Neural cell (in vitro differentiated cells): ENCODE measurements at regions not wholly inside any gene's neighbourhood (a gene's known extent, or its start where the extent isn't known, plus 50 kb on each side); places are given as distances from the start of the nearest gene placed in this dataset.

ENCODE experiments used
- H2AFZ ChIP-seq: fragments of 200-600, 300-800 bp; sonication (generic), shearing (Covaris generic); 2 replicates; pipeline ENCODE4 v1.6.0; 2014; ENCODE audit warnings: low read depth, mild to moderate bottlenecking, antibody characterized with exemption, low read length, moderate library complexity
- H3F3A ChIP-seq: fragments of 200-600 bp; shearing (Covaris generic); 2 replicates; pipeline ENCODE4 v1.6.1; 2016; ENCODE audit warnings: mild to moderate bottlenecking, moderate library complexity, mixed read lengths, antibody characterized with exemption, low read length; ENCODE audit not compliant: insufficient read depth, poor library complexity, severe bottlenecking
- H3K27ac ChIP-seq: fragments of 200-600, 300-800 bp; sonication (generic), shearing (Covaris generic); 2 replicates; pipeline ENCODE4 v1.5.1; 2014; ENCODE audit warnings: mild to moderate bottlenecking, low read length, moderate library complexity
- H3K27me3 ChIP-seq: fragments of 300-800, 200-600 bp; sonication (generic), shearing (Covaris generic); 2 replicates; pipeline ENCODE4 v1.6.0; 2014; ENCODE audit warnings: mild to moderate bottlenecking, low read depth, low read length, moderate library complexity; ENCODE audit not compliant: insufficient read depth
- H3K36me3 ChIP-seq: fragments of 300-800, 200-600 bp; sonication (generic), shearing (Covaris generic); 2 replicates; pipeline ENCODE4 v1.5.1; 2014; ENCODE audit warnings: mild to moderate bottlenecking, antibody characterized with exemption, low read length, moderate library complexity; ENCODE audit not compliant: insufficient read depth
- H3K4me2 ChIP-seq: fragments of 300-800, 200-600 bp; sonication (generic), shearing (Covaris generic); 2 replicates; pipeline ENCODE4 v1.6.0; 2014; ENCODE audit warnings: mild to moderate bottlenecking, low read length
- H3K4me3 ChIP-seq: fragments of 300-800, 200-600 bp; sonication (generic), shearing (Covaris generic); 2 replicates; pipeline ENCODE4 v1.5.1; 2014; ENCODE audit warnings: mild to moderate bottlenecking, low read length, moderate library complexity
- H3K79me2 ChIP-seq: fragments of 200-600 bp; shearing (Covaris generic); replicated peaks from 2 replicates; pipeline ENCODE4 v1.6.0; 2014; ENCODE audit warnings: mild to moderate bottlenecking, low read length, moderate library complexity; ENCODE audit not compliant: insufficient read depth
- H3K9ac ChIP-seq: fragments of 300-800, 200-600 bp; sonication (generic), shearing (Covaris generic); 2 replicates; pipeline ENCODE4 v1.6.1; 2016; ENCODE audit warnings: mild to moderate bottlenecking, low read length, mixed read lengths
- H3K9me2 ChIP-seq: fragments of 200-600 bp; shearing (Covaris generic); 2 replicates; pipeline ENCODE4 v1.6.1; 2016; ENCODE audit warnings: mild to moderate bottlenecking, low read length, mixed read lengths; ENCODE audit not compliant: insufficient read depth
- H3K9me3 ChIP-seq: fragments of 200-600, 300-800 bp; sonication (generic), shearing (Covaris generic); 2 replicates; pipeline ENCODE4 v1.6.1; 2016; ENCODE audit warnings: mild to moderate bottlenecking, mixed run types, low read length, moderate library complexity, mixed read lengths
- H4K20me1 ChIP-seq: fragments of 200-600 bp; shearing (Covaris generic); 2 replicates; pipeline ENCODE4 v1.6.1; 2016; ENCODE audit warnings: mild to moderate bottlenecking, mixed run types; ENCODE audit not compliant: insufficient read depth
- EP300 ChIP-seq: fragments of 450-650 bp; conservative IDR thresholded peaks from 2 replicates; pipeline ENCODE4 v1.6.1; 2014; ENCODE audit warnings: antibody characterized with exemption, mild to moderate bottlenecking, moderate library complexity; ENCODE audit not compliant: poor library complexity, severe bottlenecking
- EZH2 ChIP-seq: fragments of 200-600, 300-800 bp; shearing (Covaris generic), sonication (generic); IDR thresholded peaks from 2 replicates; pipeline ENCODE4 v1.6.1; 2014; ENCODE audit warnings: antibody characterized with exemption, low read length, borderline replicate concordance, mild to moderate bottlenecking; ENCODE audit not compliant: insufficient read depth, poor library complexity, severe bottlenecking
- MXI1 ChIP-seq: fragments of 450-650 bp; conservative IDR thresholded peaks from 2 replicates; pipeline ENCODE4 v1.6.1; 2014; ENCODE audit warnings: antibody characterized with exemption, mild to moderate bottlenecking; ENCODE audit not compliant: poor library complexity, severe bottlenecking
- POLR2AphosphoS5 ChIP-seq: IDR thresholded peaks from 2 replicates; pipeline ENCODE4 v1.6.1; 2012
- RAD21 ChIP-seq: fragments of 450-650 bp; conservative IDR thresholded peaks from 2 replicates; pipeline ENCODE4 v1.6.1; 2014; ENCODE audit warnings: antibody characterized with exemption, mild to moderate bottlenecking, moderate library complexity
- SMC3 ChIP-seq: fragments of 450-650 bp; conservative IDR thresholded peaks from 2 replicates; pipeline ENCODE4 v1.6.1; 2014; ENCODE audit warnings: antibody characterized with exemption, mild to moderate bottlenecking, moderate library complexity; ENCODE audit not compliant: poor library complexity
- TAF1 ChIP-seq: IDR thresholded peaks from 2 replicates; pipeline ENCODE4 v1.6.1; 2012; ENCODE audit warnings: low read depth
- TF ChIP-seq, protein P1 (sequence below): IDR thresholded peaks from 2 replicates; pipeline ENCODE4 v1.6.1; 2012; ENCODE audit warnings: borderline replicate concordance
- TF ChIP-seq, protein P2 (sequence below): fragments of 450-650 bp; IDR thresholded peaks from 2 replicates; pipeline ENCODE4 v1.5.1; 2014; ENCODE audit warnings: antibody characterized with exemption, mild to moderate bottlenecking, moderate library complexity; ENCODE audit not compliant: poor library complexity, severe bottlenecking

DNA sequence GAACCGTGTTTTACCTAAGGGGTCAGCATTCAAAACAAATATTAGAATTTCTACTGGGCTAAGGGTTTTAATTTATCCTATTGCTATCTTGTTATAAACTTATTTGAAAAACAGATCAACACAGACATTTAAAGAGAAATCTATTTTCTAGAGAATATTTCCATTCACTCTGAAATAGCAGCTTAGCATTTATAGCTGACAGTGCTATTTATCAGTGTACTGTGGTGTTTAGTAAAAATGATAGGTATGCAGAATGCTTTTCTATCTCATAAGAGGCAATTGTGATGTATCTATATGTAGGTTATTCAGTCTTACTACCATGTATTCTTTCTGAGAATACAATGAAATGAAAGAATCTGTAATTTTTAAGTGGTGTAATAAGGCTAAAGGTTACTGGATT lies 1077.4 kb downstream of the REEP3 start:
- Histone ChIP-seq H3K9me2 (no peaks in the 10 kb centered on the region), H3K27ac (no peak overlapping the region), H3K36me3 (no peaks in the 10 kb centered on the region), H3K4me3 (no peak overlapping the region), H4K20me1 (no peaks in the 10 kb centered on the region), H3K27me3 (no peaks in the 10 kb centered on the region), H3K4me2 (no peak overlapping the region), H2AFZ (no peak overlapping the region), H3F3A (no peaks in the 10 kb centered on the region), H3K9ac (no peak overlapping the region), H3K79me2 (no peaks in the 10 kb centered on the region), H3K9me3 (no peaks in the 10 kb centered on the region)
- TF ChIP-seq EP300 (no peak), POLR2AphosphoS5 (no peak), RAD21 (no peak), SMC3 (no peak), TAF1 (no peak), EZH2 (no peak), MXI1 (no peak)
- TF ChIP-seq, protein P1, sequence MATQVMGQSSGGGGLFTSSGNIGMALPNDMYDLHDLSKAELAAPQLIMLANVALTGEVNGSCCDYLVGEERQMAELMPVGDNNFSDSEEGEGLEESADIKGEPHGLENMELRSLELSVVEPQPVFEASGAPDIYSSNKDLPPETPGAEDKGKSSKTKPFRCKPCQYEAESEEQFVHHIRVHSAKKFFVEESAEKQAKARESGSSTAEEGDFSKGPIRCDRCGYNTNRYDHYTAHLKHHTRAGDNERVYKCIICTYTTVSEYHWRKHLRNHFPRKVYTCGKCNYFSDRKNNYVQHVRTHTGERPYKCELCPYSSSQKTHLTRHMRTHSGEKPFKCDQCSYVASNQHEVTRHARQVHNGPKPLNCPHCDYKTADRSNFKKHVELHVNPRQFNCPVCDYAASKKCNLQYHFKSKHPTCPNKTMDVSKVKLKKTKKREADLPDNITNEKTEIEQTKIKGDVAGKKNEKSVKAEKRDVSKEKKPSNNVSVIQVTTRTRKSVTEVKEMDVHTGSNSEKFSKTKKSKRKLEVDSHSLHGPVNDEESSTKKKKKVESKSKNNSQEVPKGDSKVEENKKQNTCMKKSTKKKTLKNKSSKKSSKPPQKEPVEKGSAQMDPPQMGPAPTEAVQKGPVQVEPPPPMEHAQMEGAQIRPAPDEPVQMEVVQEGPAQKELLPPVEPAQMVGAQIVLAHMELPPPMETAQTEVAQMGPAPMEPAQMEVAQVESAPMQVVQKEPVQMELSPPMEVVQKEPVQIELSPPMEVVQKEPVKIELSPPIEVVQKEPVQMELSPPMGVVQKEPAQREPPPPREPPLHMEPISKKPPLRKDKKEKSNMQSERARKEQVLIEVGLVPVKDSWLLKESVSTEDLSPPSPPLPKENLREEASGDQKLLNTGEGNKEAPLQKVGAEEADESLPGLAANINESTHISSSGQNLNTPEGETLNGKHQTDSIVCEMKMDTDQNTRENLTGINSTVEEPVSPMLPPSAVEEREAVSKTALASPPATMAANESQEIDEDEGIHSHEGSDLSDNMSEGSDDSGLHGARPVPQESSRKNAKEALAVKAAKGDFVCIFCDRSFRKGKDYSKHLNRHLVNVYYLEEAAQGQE = no peak
- TF ChIP-seq, protein P2, sequence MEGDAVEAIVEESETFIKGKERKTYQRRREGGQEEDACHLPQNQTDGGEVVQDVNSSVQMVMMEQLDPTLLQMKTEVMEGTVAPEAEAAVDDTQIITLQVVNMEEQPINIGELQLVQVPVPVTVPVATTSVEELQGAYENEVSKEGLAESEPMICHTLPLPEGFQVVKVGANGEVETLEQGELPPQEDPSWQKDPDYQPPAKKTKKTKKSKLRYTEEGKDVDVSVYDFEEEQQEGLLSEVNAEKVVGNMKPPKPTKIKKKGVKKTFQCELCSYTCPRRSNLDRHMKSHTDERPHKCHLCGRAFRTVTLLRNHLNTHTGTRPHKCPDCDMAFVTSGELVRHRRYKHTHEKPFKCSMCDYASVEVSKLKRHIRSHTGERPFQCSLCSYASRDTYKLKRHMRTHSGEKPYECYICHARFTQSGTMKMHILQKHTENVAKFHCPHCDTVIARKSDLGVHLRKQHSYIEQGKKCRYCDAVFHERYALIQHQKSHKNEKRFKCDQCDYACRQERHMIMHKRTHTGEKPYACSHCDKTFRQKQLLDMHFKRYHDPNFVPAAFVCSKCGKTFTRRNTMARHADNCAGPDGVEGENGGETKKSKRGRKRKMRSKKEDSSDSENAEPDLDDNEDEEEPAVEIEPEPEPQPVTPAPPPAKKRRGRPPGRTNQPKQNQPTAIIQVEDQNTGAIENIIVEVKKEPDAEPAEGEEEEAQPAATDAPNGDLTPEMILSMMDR = no peak

DNA sequence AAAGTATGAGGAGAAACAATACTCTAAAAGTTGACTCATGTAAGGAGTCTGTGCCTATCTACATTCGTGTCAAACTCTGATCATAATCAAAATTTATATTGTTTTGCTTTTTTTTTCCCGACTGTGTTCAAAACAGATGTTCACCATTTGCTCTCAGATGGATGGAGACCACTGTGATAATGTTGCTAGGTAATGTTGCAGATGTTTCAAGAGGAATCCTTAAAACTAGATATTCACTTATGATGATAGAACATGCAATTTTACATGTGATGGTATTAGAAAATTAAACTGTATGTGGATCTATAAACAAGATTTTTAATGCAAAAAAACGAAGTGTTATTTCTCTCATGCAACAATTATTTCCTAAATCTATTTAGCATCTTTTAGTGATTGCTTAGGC lies 1080.1 kb downstream of the REEP3 start:
- TF ChIP-seq EZH2 (no peak), POLR2AphosphoS5 (no peak), SMC3 (no peak)
- TF ChIP-seq, protein P1 = no peak
- TF ChIP-seq, protein P2 = no peak
- Histone ChIP-seq H4K20me1 (no peaks in the 10 kb centered on the region), H3K9me3 (no peaks in the 10 kb centered on the region), H3K4me3 (no peak overlapping the region), H3K4me2 (no peak overlapping the region), H3K27ac (no peak overlapping the region), H3F3A (no peaks in the 10 kb centered on the region), H3K27me3 (no peaks in the 10 kb centered on the region), H3K9ac (no peak overlapping the region), H3K36me3 (no peaks in the 10 kb centered on the region), H3K79me2 (no peaks in the 10 kb centered on the region), H3K9me2 (no peaks in the 10 kb centered on the region), H2AFZ (no peak overlapping the region)
